ENCODE measurements at regions not wholly inside any gene's neighbourhood (a gene's known extent, or its start where the extent isn't known, plus 50 kb on each side); places are given as distances from the start of the nearest gene placed in this dataset.

- H3F3A ChIP-seq (ENCODE audit: insufficient read depth): no peaks in the 10 kb centered on the region
- TF ChIP-seq EZH2phosphoT487 (conservative IDR thresholded peaks at IDR 0.05; ENCODE audit: low read length): no peak
- TF ChIP-seq, protein P1, sequence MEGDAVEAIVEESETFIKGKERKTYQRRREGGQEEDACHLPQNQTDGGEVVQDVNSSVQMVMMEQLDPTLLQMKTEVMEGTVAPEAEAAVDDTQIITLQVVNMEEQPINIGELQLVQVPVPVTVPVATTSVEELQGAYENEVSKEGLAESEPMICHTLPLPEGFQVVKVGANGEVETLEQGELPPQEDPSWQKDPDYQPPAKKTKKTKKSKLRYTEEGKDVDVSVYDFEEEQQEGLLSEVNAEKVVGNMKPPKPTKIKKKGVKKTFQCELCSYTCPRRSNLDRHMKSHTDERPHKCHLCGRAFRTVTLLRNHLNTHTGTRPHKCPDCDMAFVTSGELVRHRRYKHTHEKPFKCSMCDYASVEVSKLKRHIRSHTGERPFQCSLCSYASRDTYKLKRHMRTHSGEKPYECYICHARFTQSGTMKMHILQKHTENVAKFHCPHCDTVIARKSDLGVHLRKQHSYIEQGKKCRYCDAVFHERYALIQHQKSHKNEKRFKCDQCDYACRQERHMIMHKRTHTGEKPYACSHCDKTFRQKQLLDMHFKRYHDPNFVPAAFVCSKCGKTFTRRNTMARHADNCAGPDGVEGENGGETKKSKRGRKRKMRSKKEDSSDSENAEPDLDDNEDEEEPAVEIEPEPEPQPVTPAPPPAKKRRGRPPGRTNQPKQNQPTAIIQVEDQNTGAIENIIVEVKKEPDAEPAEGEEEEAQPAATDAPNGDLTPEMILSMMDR (IDR thresholded peaks at IDR 0.05; ENCODE audit: insufficient read depth, low read length, poor library complexity, severe bottlenecking): no peak
- H3K4me3 ChIP-seq (ENCODE audit: insufficient read depth, low read length, poor library complexity, severe bottlenecking): no peak overlapping the region
- H3K36me3 ChIP-seq (ENCODE audit: low read length): no peaks in the 10 kb centered on the region
- no peaks in the 10 kb centered on the region for H3K9me2 ChIP-seq (replicated peaks; ENCODE audit: insufficient read depth, low read length)
- H4K20me1 ChIP-seq (ENCODE audit: low read depth, low read length): no peaks in the 10 kb centered on the region
- no peak overlapping the region for H3K9ac ChIP-seq (ENCODE audit: low read length)
- no peak overlapping the region for H3K27ac ChIP-seq (ENCODE audit: low read depth, low read length)
- no peaks in the 10 kb centered on the region for H3K9me3 ChIP-seq (ENCODE audit: insufficient read depth, low read length)
- H3K79me2 ChIP-seq (ENCODE audit: insufficient read depth, low read length): no peaks in the 10 kb centered on the region
- H3K4me2 ChIP-seq (ENCODE audit: low read depth, low read length, poor library complexity, severe bottlenecking): no peak overlapping the region
- no peaks in the 10 kb centered on the region for H3K27me3 ChIP-seq (ENCODE audit: low read length)
- no peak overlapping the region for H2AFZ ChIP-seq (ENCODE audit: low read depth, low read length, severe bottlenecking)
These were observed 313.9 kb downstream of the BARHL2 start for GRCh38 chr1:90402893-90403849.

DNA sequence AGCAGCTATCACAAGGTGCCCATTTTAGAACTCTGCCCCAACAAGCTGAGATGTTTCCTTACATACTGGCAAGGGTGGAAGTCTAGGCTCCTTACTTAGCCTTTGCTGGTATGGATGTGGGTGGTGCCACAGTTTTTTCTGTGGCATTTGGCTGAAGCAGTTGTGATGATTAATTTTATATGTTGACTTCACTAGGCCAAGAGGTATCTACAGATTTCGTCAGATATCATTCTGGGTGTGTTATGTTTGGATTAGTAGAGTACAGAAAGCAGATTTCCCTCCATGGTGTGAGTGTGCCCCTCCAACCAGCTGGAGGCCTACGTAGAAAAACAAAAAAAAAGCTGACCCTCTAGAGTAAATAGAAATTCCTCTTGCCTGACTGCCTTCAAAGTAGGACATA lies 317.0 kb downstream of the BARHL2 start:
- Histone ChIP-seq H3K36me3 (ENCODE audit: low read length) (no peaks in the 10 kb centered on the region), H3K79me2 (ENCODE audit: insufficient read depth, low read length) (no peaks in the 10 kb centered on the region), H3F3A (ENCODE audit: insufficient read depth) (no peaks in the 10 kb centered on the region), H3K27ac (ENCODE audit: low read depth, low read length) (no peak overlapping the region), H3K4me3 (ENCODE audit: insufficient read depth, low read length, poor library complexity, severe bottlenecking) (no peak overlapping the region), H3K4me2 (ENCODE audit: low read depth, low read length, poor library complexity, severe bottlenecking) (no peak overlapping the region), H3K9ac (ENCODE audit: low read length) (no peak overlapping the region), H3K9me2 (replicated peaks; ENCODE audit: insufficient read depth, low read length) (no peaks in the 10 kb centered on the region), H2AFZ (ENCODE audit: low read depth, low read length, severe bottlenecking) (no peak overlapping the region), H3K27me3 (ENCODE audit: low read length) (no peaks in the 10 kb centered on the region), H4K20me1 (ENCODE audit: low read depth, low read length) (no peaks in the 10 kb centered on the region), H3K9me3 (ENCODE audit: insufficient read depth, low read length) (no peaks in the 10 kb centered on the region)
- TF ChIP-seq, protein P1 (IDR thresholded peaks at IDR 0.05; ENCODE audit: insufficient read depth, low read length, poor library complexity, severe bottlenecking): no peak

DNA sequence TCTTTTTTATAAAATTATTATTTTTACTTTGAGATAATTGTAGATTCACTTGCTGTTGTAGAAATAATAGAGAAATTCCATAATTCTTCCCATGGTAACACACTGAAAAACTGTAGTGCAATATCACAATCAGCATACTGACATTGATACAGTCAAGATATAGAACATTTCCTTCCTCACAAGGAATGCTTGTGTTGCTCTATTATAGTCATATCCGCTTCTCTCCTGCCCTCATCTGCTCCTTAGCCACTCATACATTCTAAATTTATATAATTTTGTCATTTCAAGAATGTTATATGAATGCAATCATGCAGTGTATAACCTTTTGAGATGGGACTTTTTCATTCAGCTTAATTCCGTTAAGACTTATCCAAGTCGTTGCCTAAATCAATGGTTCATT lies 320.2 kb downstream of the BARHL2 start:
- Histone ChIP-seq H3K27me3 (ENCODE audit: low read length) (no peaks in the 10 kb centered on the region), H3K27ac (ENCODE audit: low read depth, low read length) (no peak overlapping the region), H3K9me3 (ENCODE audit: insufficient read depth, low read length) (no peaks in the 10 kb centered on the region), H3K4me3 (ENCODE audit: insufficient read depth, low read length, poor library complexity, severe bottlenecking) (no peak overlapping the region), H3K9me2 (replicated peaks; ENCODE audit: insufficient read depth, low read length) (no peaks in the 10 kb centered on the region), H3K9ac (ENCODE audit: low read length) (no peak overlapping the region), H4K20me1 (ENCODE audit: low read depth, low read length) (no peaks in the 10 kb centered on the region), H2AFZ (ENCODE audit: low read depth, low read length, severe bottlenecking) (no peak overlapping the region), H3K36me3 (ENCODE audit: low read length) (no peaks in the 10 kb centered on the region), H3K79me2 (ENCODE audit: insufficient read depth, low read length) (no peaks in the 10 kb centered on the region), H3F3A (ENCODE audit: insufficient read depth) (no peaks in the 10 kb centered on the region), H3K4me2 (ENCODE audit: low read depth, low read length, poor library complexity, severe bottlenecking) (no peak overlapping the region)
- TF ChIP-seq EZH2phosphoT487 (conservative IDR thresholded peaks at IDR 0.05; ENCODE audit: low read length): no peak
- TF ChIP-seq, protein P1 (IDR thresholded peaks at IDR 0.05; ENCODE audit: insufficient read depth, low read length, poor library complexity, severe bottlenecking): no peak

Data from SU-DHL-6 (cell line).